IMR-90 (cell line): ENCODE measurements at regions not wholly inside any gene's neighbourhood (a gene's known extent, or its start where the extent isn't known, plus 50 kb on each side); places are given as distances from the start of the nearest gene placed in this dataset.

Experiments
- ATAC-seq: fragments of 200-7000 bp; cut with Tn5 transposase; 2 replicates; pipeline ENCODE4 v1.9.1; 2020; ENCODE audit warnings: low read depth, mild to moderate bottlenecking, moderate library complexity
- BruUV-seq: library from RNA; stranded (reverse); fragments of 400-500 nt; replicated peaks from 2 replicates; lab custom pipeline; 2021; lab: Mats Ljungman, UMichigan
- CTCF ChIA-PET: fragments of 300-600 bp; formaldehyde crosslinking; extraction: SDS; loops from one replicate; lab custom pipeline; 2021; ENCODE audit warnings: antibody characterized with exemption; lab: Yijun Ruan, JAX
- POLR2A ChIA-PET: fragments of 300-600 bp; sonication (Branson Sonifier 250); formaldehyde crosslinking; loops from one replicate; lab custom pipeline; 2022; ENCODE audit warnings: antibody characterized with exemption; ENCODE audit not compliant: unreplicated experiment; lab: Charles Lee
- DNase-seq: peaks from one replicate; pipeline ENCODE4 v3.0.0; 2013
- H2AFZ ChIP-seq: replicated peaks from 2 replicates; pipeline ENCODE3; 2013; ENCODE audit warnings: low read length, mild to moderate bottlenecking; ENCODE audit not compliant: poor library complexity
- H2AK5ac ChIP-seq: 2 replicates; pipeline ENCODE4 v1.6.1; 2013; ENCODE audit warnings: low read depth, low read length, inconsistent platforms
- H2AK9ac ChIP-seq: replicated peaks from 2 replicates; pipeline ENCODE3; 2013; ENCODE audit warnings: mild to moderate bottlenecking, low read depth, low read length, moderate library complexity; ENCODE audit not compliant: poor library complexity
- H2BK120ac ChIP-seq: 2 replicates; pipeline ENCODE4 v1.6.1; 2013; ENCODE audit warnings: low read depth, low read length, inconsistent platforms
- H2BK15ac ChIP-seq: 3 replicates; pipeline ENCODE4 v1.6.1; 2013; ENCODE audit warnings: low read depth, low read length, inconsistent platforms
- H2BK20ac ChIP-seq: 2 replicates; pipeline ENCODE4 v1.6.1; 2013; ENCODE audit warnings: low read depth, mild to moderate bottlenecking, inconsistent platforms, low read length, moderate library complexity
- H2BK5ac ChIP-seq: 2 replicates; pipeline ENCODE4 v1.6.1; 2013; ENCODE audit warnings: mild to moderate bottlenecking, low read depth, low read length, inconsistent platforms; ENCODE audit not compliant: poor library complexity, severe bottlenecking
- H3K14ac ChIP-seq: replicated peaks from 2 replicates; pipeline ENCODE4 v1.6.1; 2013; ENCODE audit warnings: low read depth, low read length, inconsistent platforms
- H3K18ac ChIP-seq: 2 replicates; pipeline ENCODE4 v1.6.1; 2013; ENCODE audit warnings: low read depth, low read length, control low read depth
- H3K23ac ChIP-seq: 2 replicates; pipeline ENCODE4 v1.6.1; 2013; ENCODE audit warnings: low read depth, low read length, inconsistent platforms
- H3K27ac ChIP-seq: 2 replicates; pipeline ENCODE4 v1.5.1; 2013; ENCODE audit warnings: mild to moderate bottlenecking, control low read depth, low read length; ENCODE audit not compliant: insufficient read depth
- H3K27me3 ChIP-seq: 2 replicates; pipeline ENCODE4 v1.6.1; 2013; ENCODE audit warnings: low read length; ENCODE audit not compliant: control insufficient read depth, insufficient read depth
- H3K36me3 ChIP-seq: 2 replicates; pipeline ENCODE4 v1.6.1; 2013; ENCODE audit warnings: low read length, mixed read lengths; ENCODE audit not compliant: control insufficient read depth, insufficient read depth
- H3K4ac ChIP-seq: 2 replicates; pipeline ENCODE4 v1.6.1; 2013; ENCODE audit warnings: low read depth, low read length, inconsistent platforms
- H3K4me1 ChIP-seq: 2 replicates; pipeline ENCODE4 v1.6.1; 2013; ENCODE audit warnings: low read length, mixed read lengths; ENCODE audit not compliant: control insufficient read depth, insufficient read depth
- H3K4me2 ChIP-seq: 2 replicates; pipeline ENCODE4 v1.6.1; 2013; ENCODE audit warnings: low read depth, mild to moderate bottlenecking, control low read depth, low read length, moderate library complexity
- H3K4me3 ChIP-seq: 2 replicates; pipeline ENCODE4 v1.5.1; 2013; ENCODE audit warnings: low read depth, mild to moderate bottlenecking, control low read depth, low read length, moderate library complexity; ENCODE audit not compliant: insufficient read depth
- H3K56ac ChIP-seq: 2 replicates; pipeline ENCODE4 v1.6.1; 2013; ENCODE audit warnings: low read length, inconsistent platforms; ENCODE audit not compliant: insufficient read depth; ENCODE audit errors: extremely low read depth
- H3K79me1 ChIP-seq, 2 experiments: 2 replicates each; pipeline ENCODE4 v1.6.1; 2013; ENCODE audit warnings: low read length in 2 of 2, inconsistent platforms in 1 of 2, low read depth in 1 of 2
- H3K9ac ChIP-seq: 2 replicates; pipeline ENCODE4 v1.6.1; 2013; ENCODE audit warnings: low read depth, low read length, control low read depth
- H3K9me1 ChIP-seq: 2 replicates; pipeline ENCODE4 v1.6.1; 2013; ENCODE audit warnings: low read length, inconsistent platforms; ENCODE audit not compliant: insufficient read depth
- H3K9me3 ChIP-seq: 2 replicates; pipeline ENCODE4 v1.6.1; 2013; ENCODE audit warnings: low read length; ENCODE audit not compliant: control insufficient read depth, insufficient read depth
- H4K20me1 ChIP-seq: 2 replicates; pipeline ENCODE4 v1.6.1; 2013; ENCODE audit warnings: low read length, inconsistent platforms; ENCODE audit not compliant: insufficient read depth
- H4K5ac ChIP-seq: 2 replicates; pipeline ENCODE4 v1.6.1; 2013; ENCODE audit warnings: mild to moderate bottlenecking, low read depth, low read length, control low read depth
- H4K8ac ChIP-seq, 2 experiments: 2 replicates each; pipeline ENCODE4 v1.6.1; 2013; ENCODE audit warnings: low read depth in 2 of 2, low read length in 2 of 2, control low read depth in 1 of 2, inconsistent platforms in 1 of 2
- H4K91ac ChIP-seq: 2 replicates; pipeline ENCODE4 v1.6.1; 2013; ENCODE audit warnings: low read depth, low read length, inconsistent platforms; ENCODE audit not compliant: insufficient read depth
- BHLHE40 ChIP-seq: fragments of 150-350 bp; IDR thresholded peaks from 2 replicates; pipeline ENCODE4 v1.6.1; 2016; ENCODE audit warnings: mild to moderate bottlenecking, low read depth, low read length
- CEBPB ChIP-seq: IDR thresholded peaks from 2 replicates; pipeline ENCODE4 v1.6.1; 2012; ENCODE audit warnings: low read depth, low read length, improper control_type of control experiment
- CHD1 ChIP-seq: IDR thresholded peaks from 2 replicates; pipeline ENCODE4 v1.6.1; 2012; ENCODE audit warnings: low read depth, low read length, improper control_type of control experiment
- ELK1 ChIP-seq: fragments of 150-350 bp; IDR thresholded peaks from 2 replicates; pipeline ENCODE4 v1.6.1; 2016; ENCODE audit warnings: low read depth, mild to moderate bottlenecking, low read length, moderate library complexity, borderline replicate concordance
- FOS ChIP-seq: fragments of 150-350 bp; IDR thresholded peaks from 2 replicates; pipeline ENCODE4 v1.6.1; 2016; ENCODE audit warnings: low read depth, low read length
- MAFK ChIP-seq: IDR thresholded peaks from 2 replicates; pipeline ENCODE4 v1.6.1; 2012; ENCODE audit warnings: low read depth, low read length, improper control_type of control experiment
- MAZ ChIP-seq: IDR thresholded peaks from 2 replicates; pipeline ENCODE4 v1.6.1; 2012; ENCODE audit warnings: low read depth, mild to moderate bottlenecking, low read length, improper control_type of control experiment, moderate library complexity, borderline replicate concordance
- MXI1 ChIP-seq: IDR thresholded peaks from 2 replicates; pipeline ENCODE4 v1.6.1; 2012; ENCODE audit warnings: low read depth, mild to moderate bottlenecking, low read length, moderate library complexity, borderline replicate concordance
- NFE2L2 ChIP-seq: fragments of 150-350 bp; IDR thresholded peaks from 2 replicates; pipeline ENCODE4 v1.6.1; 2016; ENCODE audit warnings: low read depth, mild to moderate bottlenecking, low read length
- POLR2A ChIP-seq: IDR thresholded peaks from 2 replicates; pipeline ENCODE4 v1.6.1; 2012; ENCODE audit warnings: mild to moderate bottlenecking, low read depth, low read length
- RAD21 ChIP-seq: IDR thresholded peaks from 2 replicates; pipeline ENCODE4 v1.6.1; 2012; ENCODE audit warnings: low read length, improper control_type of control experiment
- RCOR1 ChIP-seq: IDR thresholded peaks from 2 replicates; pipeline ENCODE4 v1.6.1; 2012; ENCODE audit warnings: mild to moderate bottlenecking, low read length, improper control_type of control experiment; ENCODE audit not compliant: insufficient replicate concordance
- RFX5 ChIP-seq: IDR thresholded peaks from 2 replicates; pipeline ENCODE4 v1.8.0; 2012; ENCODE audit warnings: low read depth, mild to moderate bottlenecking, low read length, moderate library complexity
- SMC3 ChIP-seq: fragments of 150-350 bp; IDR thresholded peaks from 2 replicates; pipeline ENCODE4 v1.6.1; 2016; ENCODE audit warnings: low read depth, mild to moderate bottlenecking, antibody characterized with exemption, low read length, moderate library complexity
- USF2 ChIP-seq: fragments of 150-350 bp; IDR thresholded peaks from 2 replicates; pipeline ENCODE4 v1.6.1; 2017; ENCODE audit warnings: mild to moderate bottlenecking, antibody characterized with exemption, low read length, low read depth
- WGBS, 2 experiments: methylation state at CpG; one replicate each; pipeline versions ENCODE4 v1.1.5 to v1.1.7; 2013; ENCODE audit warnings: missing lambda C conversion rate in 2 of 2; ENCODE audit not compliant: insufficient read length in 1 of 2; ENCODE audit errors: extremely low coverage in 2 of 2; 5-methylcytosine and 5-hydroxymethylcytosine counted together
- dilution Hi-C: fragments of 300-500 bp; cut with HindIII; formaldehyde crosslinking; loops from one replicate; pipeline ENCODE4 v1.14.3; 2018; ENCODE audit warnings: low sequenced_read_pairs; ENCODE audit not compliant: unreplicated experiment
- in situ Hi-C: fragments of 300-500 bp; cut with MboI; formaldehyde crosslinking; loops from 3 replicates; pipeline ENCODE4 v1.14.3; 2019; ENCODE audit warnings: low sequenced_read_pairs, inconsistent platforms, mixed read lengths
- intact Hi-C: fragments of 100-400 bp; cut with micrococcal nuclease; formaldehyde crosslinking; loops from 2 replicates; pipeline ENCODE4 v1.10.0; 2022
- TF ChIP-seq, protein P1 (sequence below): conservative IDR thresholded peaks from 2 replicates; pipeline ENCODE4 v1.5.1; 2012; ENCODE audit warnings: mild to moderate bottlenecking, low read depth, low read length, improper control_type of control experiment

DNA sequence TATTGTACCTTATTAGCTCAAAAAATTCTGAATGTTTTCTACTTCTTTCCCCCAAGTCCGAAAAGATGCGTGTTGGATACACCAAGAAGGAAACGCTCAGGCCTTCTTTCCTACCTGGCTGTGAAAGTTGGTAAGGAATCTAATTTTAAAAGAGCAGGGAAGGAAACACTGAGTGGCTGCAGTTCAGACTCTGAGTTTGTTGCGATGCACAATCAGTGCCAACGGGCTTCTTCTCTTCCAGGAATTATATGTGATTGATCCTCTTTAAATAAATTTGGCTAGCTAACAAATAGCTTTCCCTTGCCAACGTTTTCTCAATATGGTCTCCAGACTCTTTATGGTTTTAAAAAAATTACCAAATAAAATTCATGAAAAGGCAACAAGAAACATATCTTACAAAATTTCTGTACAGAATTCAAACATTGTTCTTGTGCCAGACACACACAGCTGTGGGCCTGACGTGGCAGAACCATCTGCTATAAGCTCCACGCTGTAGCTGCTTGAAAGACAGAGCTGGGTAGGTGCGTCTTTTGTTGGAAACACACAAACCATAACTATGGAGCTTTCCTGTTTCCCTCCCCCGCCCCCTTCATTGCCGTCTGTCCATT, 493.1 kb downstream of the ZNF608 start:
- Histone ChIP-seq H3K27me3 (no peaks in the 10 kb centered on the region; the same call in 1 of the 2 replicates), H2BK15ac (no peak overlapping the region), H2AFZ (no peak overlapping the region), H3K4me3 (no peak overlapping the region), H3K9ac (no peak overlapping the region), H4K5ac (no peak overlapping the region), H3K56ac (no peak overlapping the region), H3K4ac (no peak overlapping the region), H3K36me3 (no peaks in the 10 kb centered on the region), H2BK20ac (no peak overlapping the region), H3K4me1 (peaks cover 2% of the 10 kb centered on the region; the same call in 1 of the 2 replicates), H2BK5ac (no peak overlapping the region), H4K91ac (no peak overlapping the region), H2BK120ac (no peak overlapping the region), H2AK9ac (no peak overlapping the region), H3K18ac (no peak overlapping the region), H3K9me3 (no peaks in the 10 kb centered on the region), H3K4me2 (no peak overlapping the region), H4K8ac (no peak overlapping the region), H3K27ac (no peak overlapping the region), H4K20me1 (no peaks in the 10 kb centered on the region), H3K79me1 (no peaks in the 10 kb centered on the region), H3K23ac (no peak overlapping the region), H3K14ac (no peak overlapping the region), H2AK5ac (no peak overlapping the region), H3K9me1 (no peaks in the 10 kb centered on the region)
- TF ChIP-seq SMC3 (no peak), USF2 (no peak), ELK1 (no peak), RAD21 (no peak), BHLHE40 (no peak), MXI1 (no peak), FOS (no peak), POLR2A (no peak), RFX5 (no peak), MAFK (no peak), NFE2L2 (no peak), RCOR1 (no peak), CHD1 (no peak), CEBPB (no peak), MAZ (no peak)
- TF ChIP-seq, protein P1, sequence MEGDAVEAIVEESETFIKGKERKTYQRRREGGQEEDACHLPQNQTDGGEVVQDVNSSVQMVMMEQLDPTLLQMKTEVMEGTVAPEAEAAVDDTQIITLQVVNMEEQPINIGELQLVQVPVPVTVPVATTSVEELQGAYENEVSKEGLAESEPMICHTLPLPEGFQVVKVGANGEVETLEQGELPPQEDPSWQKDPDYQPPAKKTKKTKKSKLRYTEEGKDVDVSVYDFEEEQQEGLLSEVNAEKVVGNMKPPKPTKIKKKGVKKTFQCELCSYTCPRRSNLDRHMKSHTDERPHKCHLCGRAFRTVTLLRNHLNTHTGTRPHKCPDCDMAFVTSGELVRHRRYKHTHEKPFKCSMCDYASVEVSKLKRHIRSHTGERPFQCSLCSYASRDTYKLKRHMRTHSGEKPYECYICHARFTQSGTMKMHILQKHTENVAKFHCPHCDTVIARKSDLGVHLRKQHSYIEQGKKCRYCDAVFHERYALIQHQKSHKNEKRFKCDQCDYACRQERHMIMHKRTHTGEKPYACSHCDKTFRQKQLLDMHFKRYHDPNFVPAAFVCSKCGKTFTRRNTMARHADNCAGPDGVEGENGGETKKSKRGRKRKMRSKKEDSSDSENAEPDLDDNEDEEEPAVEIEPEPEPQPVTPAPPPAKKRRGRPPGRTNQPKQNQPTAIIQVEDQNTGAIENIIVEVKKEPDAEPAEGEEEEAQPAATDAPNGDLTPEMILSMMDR, result no peak
- no CpG with 5 or more reads among the region's 11 CpGs for WGBS, 2 experiments
- no peak for DNase-seq
- intact Hi-C loops, result no loop called here
- no peak for ATAC-seq
- BruUV-seq, result no TSS peak
- ChIA-PET POLR2A (no interaction called here), CTCF (no interaction called here)
- in situ Hi-C loops, result no loop called here
- dilution Hi-C loops, result no loop called here
